Left renal pelvis (tissue), 4 donors: ENCODE measurements at regions not wholly inside any gene's neighbourhood (a gene's known extent, or its start where the extent isn't known, plus 50 kb on each side); places are given as distances from the start of the nearest gene placed in this dataset.
"Not testable (repeated sequence)": the region's sequence is repeated elsewhere in the genome, so short reads cannot be mapped to it uniquely, and the experiment has no call there.

Experiments used
- DNase-seq, 4 donors: peaks; one replicate each; pipeline ENCODE4 v3.0.0-alpha.2; 2013; ENCODE audit warnings: low read depth in 4 of 4, low spot score in 3 of 4

- no peak for DNase-seq
These were observed 160.4 kb downstream of the ESM1 start for GRCh38 chr5:54825005-54825404.

- no peak for DNase-seq
These were observed 162.4 kb downstream of the ESM1 start for GRCh38 chr5:54823006-54823405.

- DNase-seq = no peak
These were observed 163.1 kb downstream of the ESM1 start for GRCh38 chr5:54822324-54822687.

- DNase-seq = no peak
These were observed 163.7 kb downstream of the ESM1 start for GRCh38 chr5:54821445-54822323.

GRCh38 chr5:54820346-54821134, 164.9 kb downstream of the ESM1 start:
- DNase-seq = no peak

GRCh38 chr5:54807421-54807820, 178.0 kb downstream of the ESM1 start:
- DNase-seq = peak in 1 of 4 donors; percentile 19

- no peak for DNase-seq
These were observed 180.9 kb downstream of the ESM1 start for GRCh38 chr5:54804521-54804920.

- DNase-seq = no peak
These were observed 181.3 kb downstream of the ESM1 start for GRCh38 chr5:54804086-54804485.

GRCh38 chr5:54803471-54804011, 181.9 kb downstream of the ESM1 start:
- no peak for DNase-seq

GRCh38 chr5:54799645-54800044, 185.7 kb downstream of the ESM1 start:
- DNase-seq = no peak

- DNase-seq = no peak
These were observed 189.6 kb downstream of the ESM1 start for GRCh38 chr5:54795777-54796176.

- no peak for DNase-seq
These were observed 190.1 kb downstream of the ESM1 start for GRCh38 chr5:54795284-54795683.

GRCh38 chr5:54794135-54794975, 191.0 kb downstream of the ESM1 start:
- DNase-seq = no peak

- no peak for DNase-seq
These were observed 191.8 kb downstream of the ESM1 start for GRCh38 chr5:54793468-54794134.

GRCh38 chr5:54792611-54793404, 192.6 kb downstream of the ESM1 start:
- no peak for DNase-seq

- DNase-seq = not testable (repeated sequence)
These were observed 197.5 kb downstream of the ESM1 start for GRCh38 chr5:54787910-54788309.

GRCh38 chr5:54785729-54786591, 199.4 kb downstream of the ESM1 start:
- no peak for DNase-seq

GRCh38 chr5:54778783-54779182, 206.6 kb downstream of the ESM1 start:
- no peak for DNase-seq
